ENCODE measurements at regions not wholly inside any gene's neighbourhood (a gene's known extent, or its start where the extent isn't known, plus 50 kb on each side); places are given as distances from the start of the nearest gene placed in this dataset.

- H3K36me3 ChIP-seq (ENCODE audit: control insufficient read depth in 2 of 4, insufficient read depth in 4 of 4, low read length in 3 of 4), result no peaks in the 10 kb centered on the region
- no peak overlapping the region for H2BK5ac ChIP-seq (ENCODE audit: low read depth, low read length)
- H3K9me3 ChIP-seq (ENCODE audit: insufficient read depth in 2 of 2, low read depth in 1 of 2, low read length in 1 of 2), result no peaks in the 10 kb centered on the region
- no peak overlapping the region for H3K56ac ChIP-seq (replicated peaks; ENCODE audit: insufficient read length, low read depth, low read length)
- no peak overlapping the region for H3K9ac ChIP-seq (replicated peaks in 1 of 4; ENCODE audit: extremely low read depth in 1 of 4, low read depth in 3 of 4, low read length in 3 of 4)
- H2AFZ ChIP-seq (ENCODE audit: low read length), result no peak overlapping the region
- H3K79me2 ChIP-seq (ENCODE audit: control insufficient read depth in 1 of 2, insufficient read depth in 2 of 2, low read length in 2 of 2), result no peaks in the 10 kb centered on the region
- H3K23me2 ChIP-seq (ENCODE audit: low read depth, low read length), result no peaks in the 10 kb centered on the region; the same call in 1 of the 2 replicates
- ChIA-PET POLR2A (ENCODE audit: partially characterized antibody) (no interaction called here), CTCF (ENCODE audit: partially characterized antibody) (interaction anchor here (0.6 to 1.3 kb wide), 3 partner anchors 18 to 114 kb away, joined by 3 to 4 read pairs (median 3); no protein-coding TSS in a partner anchor)
- no peak overlapping the region for H3K18ac ChIP-seq (ENCODE audit: extremely low read depth, low read length)
- H3K23ac ChIP-seq (ENCODE audit: insufficient read length), result no peak overlapping the region
- no peaks in the 10 kb centered on the region for H4K20me1 ChIP-seq (replicated peaks in 1 of 2; ENCODE audit: control insufficient read depth in 1 of 2, insufficient read depth in 2 of 2, low read length in 2 of 2)
- no peak overlapping the region for H3K27ac ChIP-seq (ENCODE audit: low read depth, low read length)
- H2AK5ac ChIP-seq (ENCODE audit: low read depth, low read length), result no peak overlapping the region
- no peak overlapping the region for H3K14ac ChIP-seq (ENCODE audit: insufficient read length)
- DNase-seq (ENCODE audit: low read depth in 1 of 2, low spot score in 2 of 2) (no peak), FAIRE-seq (no peak)
- H3K27me3 ChIP-seq (replicated peaks in 1 of 4; ENCODE audit: control insufficient read depth in 3 of 4, extremely low read depth in 1 of 4, insufficient read depth in 3 of 4, low read length in 3 of 4), result no peaks in the 10 kb centered on the region
- no peak overlapping the region for H4K91ac ChIP-seq (replicated peaks; ENCODE audit: insufficient read length, low read length)
- no peak for TF ChIP-seq MAFK (IDR thresholded peaks at IDR 0.05; ENCODE audit: low read depth, low read length)
- TF ChIP-seq CHD1 (IDR thresholded peaks at IDR 0.05; ENCODE audit: low read depth, low read length), result no peak
- no peak for TF ChIP-seq GTF2F1 (IDR thresholded peaks at IDR 0.05; ENCODE audit: borderline replicate concordance, low read depth, low read length)
- no peak for TF ChIP-seq YY1 (IDR thresholded peaks at IDR 0.05; ENCODE audit: low read depth, low read length)
- TF ChIP-seq, protein P1, sequence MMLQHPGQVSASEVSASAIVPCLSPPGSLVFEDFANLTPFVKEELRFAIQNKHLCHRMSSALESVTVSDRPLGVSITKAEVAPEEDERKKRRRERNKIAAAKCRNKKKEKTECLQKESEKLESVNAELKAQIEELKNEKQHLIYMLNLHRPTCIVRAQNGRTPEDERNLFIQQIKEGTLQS (IDR thresholded peaks at IDR 0.05; ENCODE audit: insufficient read depth, low read depth, low read length), result no peak
- TF ChIP-seq TAF7 (optimal IDR thresholded peaks at IDR 0.05; ENCODE audit: borderline replicate concordance, low read depth, low read length), result no peak
- TF ChIP-seq BACH1 (IDR thresholded peaks at IDR 0.05; ENCODE audit: low read length), result no peak
- TF ChIP-seq SIN3A (conservative IDR thresholded peaks at IDR 0.05 in 1 of 2, IDR thresholded peaks at IDR 0.05 in 1 of 2; ENCODE audit: low read depth in 1 of 2, low read length in 2 of 2), result no peak
- no peak for TF ChIP-seq SIRT6 (IDR thresholded peaks at IDR 0.05; ENCODE audit: low read length)
- H4K8ac ChIP-seq (ENCODE audit: extremely low read depth, insufficient read depth, low read length), result no peak overlapping the region
- no peak overlapping the region for H2BK20ac ChIP-seq (ENCODE audit: low read length)
- H3K79me1 ChIP-seq (ENCODE audit: low read depth, low read length), result no peaks in the 10 kb centered on the region
- H3K4me1 ChIP-seq (replicated peaks in 1 of 4; ENCODE audit: control insufficient read depth in 3 of 4, insufficient read depth in 4 of 4, low read length in 3 of 4), result no peaks in the 10 kb centered on the region; a peak in 1 of 7 replicates
- H2BK15ac ChIP-seq (ENCODE audit: low read length), result no peak overlapping the region
- no peak overlapping the region for H3K4me3 ChIP-seq (ENCODE audit: extremely low read depth in 1 of 4, insufficient read depth in 2 of 4, low read depth in 3 of 4, low read length in 4 of 4)
- H2BK120ac ChIP-seq (replicated peaks; ENCODE audit: low read depth, low read length), result no peak overlapping the region
- no peak overlapping the region for H3K4me2 ChIP-seq (ENCODE audit: insufficient read depth in 1 of 2, low read depth in 2 of 2, low read length in 2 of 2)
- H2BK12ac ChIP-seq (ENCODE audit: low read depth, low read length), result no peak overlapping the region
- no peak overlapping the region for H3K4ac ChIP-seq (replicated peaks; ENCODE audit: insufficient read length, low read depth, low read length)
- WGBS, 2 experiments (ENCODE audit: extremely low coverage in 1 of 2, insufficient coverage in 1 of 2, insufficient read length in 1 of 2, insufficient replicate concordance in 2 of 2, low coverage in 1 of 2, low lambda C conversion rate in 2 of 2, missing lambda C conversion rate in 1 of 2), result 75% methylated on average over 1 of the region's 1 CpG; no CpG with 5 or more reads in 1 of the 2 experiments
- H4K5ac ChIP-seq (ENCODE audit: insufficient read length, low read depth, low read length), result no peak overlapping the region
Measured at GRCh38 chr7:41582116-41582515, 120.8 kb downstream of the INHBA start.
